CD4-positive, alpha-beta T cell treated with Interleukin-4 for 1 hour (primary cell): ENCODE measurements at regions not wholly inside any gene's neighbourhood (a gene's known extent, or its start where the extent isn't known, plus 50 kb on each side); places are given as distances from the start of the nearest gene placed in this dataset.
"Not testable (repeated sequence)": the region's sequence is repeated elsewhere in the genome, so short reads cannot be mapped to it uniquely, and the experiment has no call there.

ENCODE experiments used
- DNase-seq, 2 donors: peaks; one replicate each; pipeline ENCODE4 v3.0.0-alpha.2; 2020 to 2022

GRCh38 chr1:4068076-4068475 is 168.0 kb upstream of the C1orf174 start:
- DNase-seq: no peak

GRCh38 chr1:4071653-4072052 is 171.6 kb upstream of the C1orf174 start:
- no peak for DNase-seq

GRCh38 chr1:4072481-4073153 is 172.5 kb upstream of the C1orf174 start:
- no peak for DNase-seq

GRCh38 chr1:4075436-4076225 is 175.6 kb upstream of the C1orf174 start:
- no peak for DNase-seq

- no peak for DNase-seq
Measured at GRCh38 chr1:4076346-4076745, 176.3 kb upstream of the C1orf174 start.

- DNase-seq: not testable (repeated sequence)
Measured at GRCh38 chr1:4078091-4078962, 178.3 kb upstream of the C1orf174 start.

- no peak for DNase-seq
Measured at GRCh38 chr1:4079815-4080214, 179.7 kb upstream of the C1orf174 start.

GRCh38 chr1:4081806-4082711 is 182.0 kb upstream of the C1orf174 start:
- DNase-seq: no peak

GRCh38 chr1:4083231-4084047 is 183.4 kb upstream of the C1orf174 start:
- no peak for DNase-seq

- no peak for DNase-seq
Measured at GRCh38 chr1:4084048-4084431, 184.0 kb upstream of the C1orf174 start.

- DNase-seq: no peak
Measured at GRCh38 chr1:4084446-4084845, 184.4 kb upstream of the C1orf174 start.

- DNase-seq: no peak
Measured at GRCh38 chr1:4084896-4085295, 184.8 kb upstream of the C1orf174 start.

GRCh38 chr1:4085546-4085945 is 185.5 kb upstream of the C1orf174 start:
- no peak for DNase-seq

- no peak for DNase-seq
Measured at GRCh38 chr1:4086085-4086850, 186.2 kb upstream of the C1orf174 start.

GRCh38 chr1:4086921-4087320 is 186.8 kb upstream of the C1orf174 start:
- no peak for DNase-seq

GRCh38 chr1:4087530-4088420 is 187.7 kb upstream of the C1orf174 start:
- no peak for DNase-seq

GRCh38 chr1:4088676-4089075 is 188.6 kb upstream of the C1orf174 start:
- DNase-seq: no peak

- DNase-seq: no peak
Measured at GRCh38 chr1:4089421-4090175, 189.5 kb upstream of the C1orf174 start.

- no peak for DNase-seq
Measured at GRCh38 chr1:4090556-4090955, 190.5 kb upstream of the C1orf174 start.
